ENCODE measurements at regions not wholly inside any gene's neighbourhood (a gene's known extent, or its start where the extent isn't known, plus 50 kb on each side); places are given as distances from the start of the nearest gene placed in this dataset.
"Not testable (repeated sequence)": the region's sequence is repeated elsewhere in the genome, so short reads cannot be mapped to it uniquely, and the experiment has no call there.

- TF ChIP-seq, protein P1, sequence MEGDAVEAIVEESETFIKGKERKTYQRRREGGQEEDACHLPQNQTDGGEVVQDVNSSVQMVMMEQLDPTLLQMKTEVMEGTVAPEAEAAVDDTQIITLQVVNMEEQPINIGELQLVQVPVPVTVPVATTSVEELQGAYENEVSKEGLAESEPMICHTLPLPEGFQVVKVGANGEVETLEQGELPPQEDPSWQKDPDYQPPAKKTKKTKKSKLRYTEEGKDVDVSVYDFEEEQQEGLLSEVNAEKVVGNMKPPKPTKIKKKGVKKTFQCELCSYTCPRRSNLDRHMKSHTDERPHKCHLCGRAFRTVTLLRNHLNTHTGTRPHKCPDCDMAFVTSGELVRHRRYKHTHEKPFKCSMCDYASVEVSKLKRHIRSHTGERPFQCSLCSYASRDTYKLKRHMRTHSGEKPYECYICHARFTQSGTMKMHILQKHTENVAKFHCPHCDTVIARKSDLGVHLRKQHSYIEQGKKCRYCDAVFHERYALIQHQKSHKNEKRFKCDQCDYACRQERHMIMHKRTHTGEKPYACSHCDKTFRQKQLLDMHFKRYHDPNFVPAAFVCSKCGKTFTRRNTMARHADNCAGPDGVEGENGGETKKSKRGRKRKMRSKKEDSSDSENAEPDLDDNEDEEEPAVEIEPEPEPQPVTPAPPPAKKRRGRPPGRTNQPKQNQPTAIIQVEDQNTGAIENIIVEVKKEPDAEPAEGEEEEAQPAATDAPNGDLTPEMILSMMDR (IDR thresholded peaks at IDR 0.05) = no peak
- ATAC-seq (ENCODE audit: low FRiP score) (no peak), DNase-seq (ENCODE audit: low spot score) (no peak)
Measured at GRCh38 chr15:70589728-70590127, 173.6 kb downstream of the UACA start.

- TF ChIP-seq, protein P1 (IDR thresholded peaks at IDR 0.05) = no peak
- no peak for DNase-seq (ENCODE audit: low spot score)
- no peak for ATAC-seq (ENCODE audit: low FRiP score)
Measured at GRCh38 chr15:70589221-70589620, 174.1 kb downstream of the UACA start.

DNA sequence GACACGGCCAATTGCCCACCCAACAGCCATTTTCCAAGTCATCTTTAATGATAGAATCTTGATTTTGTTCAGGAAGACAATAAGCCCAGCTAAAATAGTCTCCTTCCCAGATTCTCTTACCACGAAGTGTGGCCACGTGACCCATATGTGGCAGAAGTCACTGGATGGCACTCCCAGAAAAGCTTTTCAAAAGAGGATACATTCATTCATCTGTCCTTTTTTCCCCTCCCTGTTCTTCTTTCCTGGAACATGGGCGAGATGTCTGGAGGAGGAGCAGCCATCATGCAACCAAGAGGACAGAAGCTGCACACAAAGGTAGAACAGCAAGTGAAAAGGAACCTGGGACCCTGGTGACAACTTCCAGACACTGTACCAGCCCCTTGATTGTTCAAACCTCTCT lies 174.7 kb downstream of the UACA start:
- DNase-seq (ENCODE audit: low spot score) (no peak), ATAC-seq (ENCODE audit: low FRiP score) (no peak)
- TF ChIP-seq, protein P1 (IDR thresholded peaks at IDR 0.05) = no peak

DNA sequence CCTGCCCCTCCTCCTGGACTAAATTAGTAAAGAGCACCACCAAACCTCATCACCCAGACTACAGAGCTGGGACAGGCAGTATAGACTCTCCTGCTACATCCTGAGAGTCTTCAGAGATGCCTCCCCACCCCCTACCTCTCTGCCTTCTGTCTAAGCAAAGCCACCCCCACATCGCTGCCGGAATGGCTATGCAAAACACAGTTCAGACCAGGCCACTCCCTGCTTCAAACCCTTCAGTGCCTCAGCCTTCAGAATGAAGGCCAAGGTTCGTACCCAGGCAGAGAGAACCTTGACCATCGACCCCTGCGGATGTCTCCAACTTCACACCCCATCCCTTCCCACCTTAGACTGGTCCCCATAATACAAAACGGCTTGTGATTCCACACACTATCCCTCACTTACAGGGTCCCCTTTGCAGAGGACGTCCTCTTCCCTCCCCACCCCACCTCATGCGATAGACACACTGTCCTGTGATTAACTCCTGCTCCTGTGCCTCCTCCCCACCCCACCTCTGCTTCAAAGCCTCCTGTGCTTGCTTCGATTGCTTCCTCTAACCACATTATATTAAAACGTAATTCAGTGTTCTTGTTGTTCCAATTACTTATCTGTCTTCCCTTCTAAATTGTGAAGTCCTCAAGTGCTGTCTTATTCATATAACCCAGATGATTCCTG lies 175.3 kb downstream of the UACA start:
- ATAC-seq (ENCODE audit: low FRiP score) = no peak
- no peak for DNase-seq (ENCODE audit: low spot score)
- TF ChIP-seq, protein P1 (IDR thresholded peaks at IDR 0.05) = no peak

DNA sequence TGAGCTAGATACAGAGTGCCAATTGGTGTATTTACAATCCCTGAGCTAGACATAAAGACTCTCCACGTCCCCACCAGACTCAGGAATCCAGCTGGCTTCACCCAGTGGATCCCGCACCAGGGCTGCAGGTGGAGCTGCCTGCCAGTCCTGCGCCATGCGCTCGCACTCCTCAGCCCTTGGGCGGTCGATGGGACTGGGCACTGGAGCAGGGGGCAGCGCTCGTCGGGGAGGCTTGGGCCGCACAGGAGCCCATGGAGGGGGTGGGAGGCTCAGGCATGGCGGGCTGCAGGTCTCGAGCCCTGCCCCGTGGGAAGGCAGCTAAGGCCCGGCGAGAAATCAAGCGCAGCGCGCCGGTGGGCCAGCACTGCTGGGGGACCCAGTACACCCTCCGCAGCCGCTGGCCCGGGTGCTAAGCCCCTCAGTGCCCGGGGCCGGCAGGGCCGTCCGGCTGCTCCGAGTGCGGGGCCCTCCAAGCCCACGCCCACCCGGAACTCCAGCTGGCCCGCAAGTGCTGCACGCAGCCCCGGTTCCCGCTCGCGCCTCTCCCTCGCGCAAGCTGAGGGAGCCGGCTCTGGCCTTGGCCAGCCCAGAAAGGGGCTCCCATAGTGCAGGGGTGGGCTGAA lies 176.2 kb downstream of the UACA start:
- not testable (repeated sequence) for ATAC-seq (ENCODE audit: low FRiP score); DNase-seq (ENCODE audit: low spot score)

DNA sequence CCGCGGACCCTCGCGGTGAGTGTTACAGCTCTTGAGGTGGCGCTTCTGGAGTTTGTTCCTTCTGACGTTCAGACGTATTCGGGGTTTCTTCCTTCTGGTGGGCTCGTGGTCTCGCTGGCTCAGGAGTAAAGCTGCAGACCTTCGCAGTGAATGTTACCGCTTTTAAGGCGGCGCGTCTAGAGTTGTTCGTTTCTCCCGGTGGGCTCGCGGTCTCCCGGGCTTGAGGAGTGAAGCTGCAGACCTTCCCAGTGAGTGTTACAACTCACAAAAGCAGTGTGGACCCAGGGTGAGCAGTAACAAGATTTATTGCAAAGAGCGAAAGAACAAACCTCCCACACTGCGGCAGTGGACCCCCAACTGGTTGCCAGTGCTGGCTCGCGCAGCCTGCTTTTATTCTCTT lies 177.1 kb downstream of the UACA start:
- TF ChIP-seq, protein P1 (IDR thresholded peaks at IDR 0.05) = no peak

GRCh38 chr15:70585707-70586034 lies 177.7 kb downstream of the UACA start:
- no peak for ATAC-seq (ENCODE audit: low FRiP score)

More for the DNA sequence above, 177.1 kb downstream of the UACA start:
- ATAC-seq (ENCODE audit: low FRiP score) (no peak), DNase-seq (ENCODE audit: low spot score) (no peak)

More at GRCh38 chr15:70585707-70586034, 177.7 kb downstream of the UACA start:
- TF ChIP-seq, protein P1 (IDR thresholded peaks at IDR 0.05) = no peak
- no peak for DNase-seq (ENCODE audit: low spot score)
